Stomach (tissue), 8 donors: ENCODE measurements at regions not wholly inside any gene's neighbourhood (a gene's known extent, or its start where the extent isn't known, plus 50 kb on each side); places are given as distances from the start of the nearest gene placed in this dataset.

Experiments
- DNase-seq, 2 donors: peaks; one replicate each; pipeline versions ENCODE4 v3.0.0 to v3.0.0-alpha.2; 2013 to 2019
- H3K27ac ChIP-seq, 5 donors: fragments of 200-600 bp in 4 of 5; sonication (generic) in 4 of 5; one replicate each; pipeline ENCODE4 v1.5.1; 2013 to 2019; ENCODE audit warnings: mild to moderate bottlenecking in 1 of 5, moderate library complexity in 1 of 5
- H3K27me3 ChIP-seq, 3 donors: fragments of 200-600 bp; sonication (generic); one replicate each; pipeline ENCODE4 v1.5.1; 2017 to 2019; ENCODE audit warnings: mixed run types in 1 of 3
- H3K36me3 ChIP-seq, 4 donors: fragments of 200-600 bp; sonication (generic); 1 replicate in 3 of 4; 2 replicates in 1 of 4; pipeline ENCODE4 v1.5.1; 2016 to 2019
- H3K4me1 ChIP-seq, 4 donors: fragments of 200-600 bp; sonication (generic); one replicate each; pipeline ENCODE4 v1.5.1; 2016 to 2019
- H3K4me3 ChIP-seq, 4 donors: fragments of 200-600 bp; sonication (generic) in 3 of 4; one replicate each; pipeline ENCODE4 v1.5.1; 2016 to 2019; ENCODE audit warnings: mild to moderate bottlenecking in 1 of 4
- H3K9me3 ChIP-seq, 4 donors: fragments of 200-600 bp; sonication (generic); one replicate each; pipeline ENCODE4 v1.5.1; 2016 to 2019
- EP300 ChIP-seq: sonication (generic); formaldehyde crosslinking; IDR thresholded peaks from one replicate; pipeline ENCODE4 v1.6.1; 2017; ENCODE audit warnings: antibody characterized with exemption
- POLR2A ChIP-seq, 4 donors: fragments of 450-650 bp; IDR thresholded peaks; one replicate each; pipeline ENCODE4 v1.6.1; 2016; ENCODE audit warnings: antibody characterized with exemption in 4 of 4, control low read depth in 2 of 4, mild to moderate bottlenecking in 1 of 4, moderate library complexity in 1 of 4
- POLR2AphosphoS5 ChIP-seq, 3 donors: sonication (generic); formaldehyde crosslinking; IDR thresholded peaks; one replicate each; pipeline ENCODE4 v1.6.1; 2016; ENCODE audit warnings: antibody characterized with exemption in 3 of 3
- WGBS, 5 donors: extraction: QIAGEN DNeasy Blood & Tissue Kit in 3 of 5; methylation state at CpG; one replicate each; pipeline versions ENCODE4 v1.1.5 to v1.1.7; 2013 to 2018; 5-methylcytosine and 5-hydroxymethylcytosine counted together
- intact Hi-C: fragments of 100-400 bp; cut with DNase I; formaldehyde crosslinking; loops from one replicate; pipeline ENCODE4 v1.15.1; 2023; ENCODE audit warnings: low total_unique reads
- TF ChIP-seq, protein P1 (sequence below), 7 experiments: fragments of 450-650 bp in 4 of 7; fragments of 200-600 bp in 3 of 7; sonication (generic) in 3 of 7; IDR thresholded peaks; one replicate each; pipeline ENCODE4 v1.5.1; 2016 to 2019; ENCODE audit warnings: antibody characterized with exemption in 7 of 7, control low read depth in 2 of 7, mild to moderate bottlenecking in 1 of 7
- donor health status: healthy with polysubstance abuse.
- donor health status: Bipolar disorder and iron deficiency.
- donor health status: healthy.

DNA sequence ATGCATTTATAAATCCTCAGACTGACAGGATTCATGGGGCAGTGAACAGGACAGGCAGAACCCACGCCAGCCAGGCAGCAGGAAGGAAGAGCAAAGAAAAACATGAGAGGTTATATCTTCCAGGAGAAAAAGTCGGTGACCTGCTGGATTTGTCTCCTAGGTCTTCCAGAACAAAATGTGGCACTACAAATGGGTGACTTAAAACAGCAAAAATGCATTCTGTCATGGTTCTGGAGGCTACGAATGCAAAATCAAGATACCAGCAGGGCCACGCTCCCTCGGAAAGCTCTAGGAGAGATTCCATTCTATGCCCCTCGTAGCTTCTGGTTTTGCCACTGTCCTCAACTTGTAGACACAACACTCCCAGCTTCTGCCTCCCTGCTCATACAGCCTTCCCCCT is 63.4 kb downstream of the PSMG1 start:
- intact Hi-C loops = no loop called here
- H3K27ac ChIP-seq = no peak overlapping the region
- no peaks in the 10 kb centered on the region for H3K9me3 ChIP-seq
- TF ChIP-seq POLR2AphosphoS5 (IDR thresholded peaks at IDR 0.05) (no peak), POLR2A (IDR thresholded peaks at IDR 0.05) (no peak)
- TF ChIP-seq, protein P1, sequence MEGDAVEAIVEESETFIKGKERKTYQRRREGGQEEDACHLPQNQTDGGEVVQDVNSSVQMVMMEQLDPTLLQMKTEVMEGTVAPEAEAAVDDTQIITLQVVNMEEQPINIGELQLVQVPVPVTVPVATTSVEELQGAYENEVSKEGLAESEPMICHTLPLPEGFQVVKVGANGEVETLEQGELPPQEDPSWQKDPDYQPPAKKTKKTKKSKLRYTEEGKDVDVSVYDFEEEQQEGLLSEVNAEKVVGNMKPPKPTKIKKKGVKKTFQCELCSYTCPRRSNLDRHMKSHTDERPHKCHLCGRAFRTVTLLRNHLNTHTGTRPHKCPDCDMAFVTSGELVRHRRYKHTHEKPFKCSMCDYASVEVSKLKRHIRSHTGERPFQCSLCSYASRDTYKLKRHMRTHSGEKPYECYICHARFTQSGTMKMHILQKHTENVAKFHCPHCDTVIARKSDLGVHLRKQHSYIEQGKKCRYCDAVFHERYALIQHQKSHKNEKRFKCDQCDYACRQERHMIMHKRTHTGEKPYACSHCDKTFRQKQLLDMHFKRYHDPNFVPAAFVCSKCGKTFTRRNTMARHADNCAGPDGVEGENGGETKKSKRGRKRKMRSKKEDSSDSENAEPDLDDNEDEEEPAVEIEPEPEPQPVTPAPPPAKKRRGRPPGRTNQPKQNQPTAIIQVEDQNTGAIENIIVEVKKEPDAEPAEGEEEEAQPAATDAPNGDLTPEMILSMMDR (IDR thresholded peaks at IDR 0.05) = no peak
- H3K36me3 ChIP-seq = no peaks in the 10 kb centered on the region
- H3K4me3 ChIP-seq = no peak overlapping the region
- 85 to 90% (median 89%) methylated on average over 6 of the region's 6 CpGs for WGBS, 5 donors
- DNase-seq = no peak
- H3K4me1 ChIP-seq = peaks cover 0 to 8% (median 2%) of the 10 kb centered on the region in 4 donors
- H3K27me3 ChIP-seq = no peaks in the 10 kb centered on the region

- Histone ChIP-seq H3K27me3 (no peaks in the 10 kb centered on the region), H3K27ac (no peak overlapping the region), H3K4me3 (no peak overlapping the region), H3K4me1 (peaks cover 0 to 4% (median 0%) of the 10 kb centered on the region in 4 donors), H3K36me3 (no peaks in the 10 kb centered on the region), H3K9me3 (no peaks in the 10 kb centered on the region)
- intact Hi-C loops = no loop called here
- 86 to 94% (median 89%) methylated on average over 8 of the region's 8 CpGs for WGBS, 5 donors
- DNase-seq = no peak
- no peak for TF ChIP-seq POLR2AphosphoS5 (IDR thresholded peaks at IDR 0.05)
- TF ChIP-seq POLR2A (IDR thresholded peaks at IDR 0.05) = no peak
- TF ChIP-seq, protein P1 (IDR thresholded peaks at IDR 0.05) = no peak
- no peak for TF ChIP-seq EP300
Observed at GRCh38 chr21:39118604-39119215, 64.5 kb downstream of the PSMG1 start.

DNA sequence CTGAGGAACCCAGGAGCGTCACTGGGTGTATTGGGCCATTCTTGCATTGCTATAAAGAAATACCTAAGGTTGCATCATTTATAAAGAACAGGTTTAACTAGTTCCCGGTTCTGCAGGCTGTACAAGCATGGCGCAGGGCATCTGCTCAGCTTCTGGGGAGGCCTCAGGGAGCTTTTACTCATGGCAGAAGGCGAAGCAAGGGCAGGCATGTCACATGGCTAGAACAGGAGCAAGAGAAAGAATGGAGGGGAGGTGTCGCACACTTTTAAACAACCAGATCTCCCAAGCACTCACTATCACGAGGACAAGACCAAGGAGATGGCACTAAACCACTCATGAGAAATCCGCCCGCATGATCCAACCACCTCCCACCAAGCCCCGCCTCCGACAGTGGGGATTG is 65.2 kb downstream of the PSMG1 start:
- 91 to 95% (median 94%) methylated on average over 10 of the region's 10 CpGs for WGBS, 5 donors
- no peak for DNase-seq
- Histone ChIP-seq H3K9me3 (no peaks in the 10 kb centered on the region), H3K27ac (no peak overlapping the region), H3K36me3 (no peaks in the 10 kb centered on the region), H3K27me3 (no peaks in the 10 kb centered on the region), H3K4me1 (peaks cover 0 to 4% (median under 1%) of the 10 kb centered on the region in 4 donors), H3K4me3 (no peak overlapping the region)
- TF ChIP-seq POLR2A (IDR thresholded peaks at IDR 0.05) (no peak), POLR2AphosphoS5 (IDR thresholded peaks at IDR 0.05) (no peak), EP300 (no peak)
- TF ChIP-seq, protein P1 (IDR thresholded peaks at IDR 0.05) = no peak
- intact Hi-C loops = no loop called here

- Histone ChIP-seq H3K9me3 (no peaks in the 10 kb centered on the region), H3K27me3 (no peaks in the 10 kb centered on the region), H3K27ac (no peak overlapping the region), H3K36me3 (no peaks in the 10 kb centered on the region), H3K4me1 (peaks cover 0 to 7% (median 2%) of the 10 kb centered on the region in 4 donors), H3K4me3 (no peak overlapping the region)
- TF ChIP-seq, protein P1 (IDR thresholded peaks at IDR 0.05) = no peak
- TF ChIP-seq POLR2A (IDR thresholded peaks at IDR 0.05) (no peak), POLR2AphosphoS5 (IDR thresholded peaks at IDR 0.05) (no peak), EP300 (no peak)
- WGBS, 5 donors = 88 to 94% (median 91%) methylated on average over 11 of the region's 11 CpGs
- intact Hi-C loops = no loop called here
- no peak for DNase-seq
Observed at GRCh38 chr21:39117440-39117970, 65.7 kb downstream of the PSMG1 start.
